Vagina (tissue), 2 donors: ENCODE measurements at regions not wholly inside any gene's neighbourhood (a gene's known extent, or its start where the extent isn't known, plus 50 kb on each side); places are given as distances from the start of the nearest gene placed in this dataset.
"Not testable (repeated sequence)": the region's sequence is repeated elsewhere in the genome, so short reads cannot be mapped to it uniquely, and the experiment has no call there.

Experiments
- DNase-seq, 2 donors: peaks; one replicate each; pipeline ENCODE4 v3.0.0-alpha.2; 2017; ENCODE audit errors: extremely low spot score in 2 of 2
- H3K27ac ChIP-seq: fragments of 200-600 bp; sonication (generic); one replicate; pipeline ENCODE4 v1.5.1; 2019
- H3K27me3 ChIP-seq: fragments of 200-600 bp; sonication (generic); one replicate; pipeline ENCODE4 v1.5.1; 2019
- H3K36me3 ChIP-seq, 2 donors: fragments of 200-600 bp; sonication (generic); one replicate each; pipeline ENCODE4 v1.5.1; 2017 to 2019
- H3K4me1 ChIP-seq: fragments of 200-600 bp; sonication (generic); one replicate; pipeline ENCODE4 v1.5.1; 2019
- H3K4me3 ChIP-seq, 2 donors: fragments of 200-600 bp; sonication (generic); 1 replicate in 1 of 2; 2 replicates in 1 of 2; pipeline ENCODE4 v1.5.1; 2016 to 2019
- H3K9me3 ChIP-seq: fragments of 200-600 bp; sonication (generic); one replicate; pipeline ENCODE4 v1.5.1; 2019
- intact Hi-C: fragments of 100-400 bp; cut with DNase I; formaldehyde crosslinking; loops from one replicate; pipeline ENCODE4 v1.15.1; 2023

- H3K27ac ChIP-seq = not testable (repeated sequence)
Measured at GRCh38 chr4:4032801-4033605, 193.7 kb downstream of the OTOP1 start.

GRCh38 chr4:4037399-4038138 lies 189.2 kb downstream of the OTOP1 start:
- H3K36me3 ChIP-seq, intact Hi-C loops, H3K27me3 ChIP-seq, H3K4me3 ChIP-seq, H3K9me3 ChIP-seq, DNase-seq, H3K27ac ChIP-seq, H3K4me1 ChIP-seq: not testable (repeated sequence)

More at GRCh38 chr4:4032801-4033605, 193.7 kb downstream of the OTOP1 start:
- H3K9me3 ChIP-seq, intact Hi-C loops, H3K36me3 ChIP-seq, DNase-seq, H3K27me3 ChIP-seq, H3K4me3 ChIP-seq, H3K4me1 ChIP-seq: not testable (repeated sequence)

- H3K27ac ChIP-seq, H3K9me3 ChIP-seq, H3K27me3 ChIP-seq, H3K4me3 ChIP-seq, intact Hi-C loops, H3K36me3 ChIP-seq, H3K4me1 ChIP-seq, DNase-seq: not testable (repeated sequence)
Measured at GRCh38 chr4:4045823-4046222, 180.9 kb downstream of the OTOP1 start.

- H3K27ac ChIP-seq, DNase-seq, H3K9me3 ChIP-seq, H3K4me3 ChIP-seq, intact Hi-C loops, H3K36me3 ChIP-seq, H3K4me1 ChIP-seq, H3K27me3 ChIP-seq: not testable (repeated sequence)
Measured at GRCh38 chr4:4046686-4047085, 180.0 kb downstream of the OTOP1 start.

- DNase-seq, H3K9me3 ChIP-seq, intact Hi-C loops, H3K27ac ChIP-seq, H3K4me3 ChIP-seq, H3K36me3 ChIP-seq, H3K4me1 ChIP-seq, H3K27me3 ChIP-seq: not testable (repeated sequence)
Measured at GRCh38 chr4:4047202-4047601, 179.5 kb downstream of the OTOP1 start.

- intact Hi-C loops, H3K27me3 ChIP-seq: not testable (repeated sequence)
Measured at GRCh38 chr4:4048227-4048626, 178.5 kb downstream of the OTOP1 start.

GRCh38 chr4:4050781-4051180 lies 175.9 kb downstream of the OTOP1 start:
- H3K36me3 ChIP-seq, intact Hi-C loops, H3K4me3 ChIP-seq, DNase-seq, H3K27ac ChIP-seq, H3K4me1 ChIP-seq, H3K27me3 ChIP-seq, H3K9me3 ChIP-seq: not testable (repeated sequence)

More at GRCh38 chr4:4048227-4048626, 178.5 kb downstream of the OTOP1 start:
- H3K4me3 ChIP-seq, H3K36me3 ChIP-seq, H3K9me3 ChIP-seq, DNase-seq, H3K4me1 ChIP-seq, H3K27ac ChIP-seq: not testable (repeated sequence)

- H3K27ac ChIP-seq, H3K36me3 ChIP-seq, H3K9me3 ChIP-seq, H3K27me3 ChIP-seq, H3K4me3 ChIP-seq, intact Hi-C loops, DNase-seq, H3K4me1 ChIP-seq: not testable (repeated sequence)
Measured at GRCh38 chr4:4052933-4053332, 173.8 kb downstream of the OTOP1 start.

- H3K4me1 ChIP-seq, H3K9me3 ChIP-seq, DNase-seq, H3K27ac ChIP-seq, H3K4me3 ChIP-seq, intact Hi-C loops, H3K36me3 ChIP-seq, H3K27me3 ChIP-seq: not testable (repeated sequence)
Measured at GRCh38 chr4:4057226-4057625, 169.5 kb downstream of the OTOP1 start.

GRCh38 chr4:4084171-4084570 lies 142.6 kb downstream of the OTOP1 start:
- H3K4me3 ChIP-seq, H3K9me3 ChIP-seq, H3K4me1 ChIP-seq, intact Hi-C loops, H3K27me3 ChIP-seq, H3K36me3 ChIP-seq, DNase-seq, H3K27ac ChIP-seq: not testable (repeated sequence)

GRCh38 chr4:4089716-4090419 lies 136.9 kb downstream of the OTOP1 start:
- DNase-seq, H3K36me3 ChIP-seq, H3K9me3 ChIP-seq, H3K27me3 ChIP-seq, H3K4me3 ChIP-seq, H3K27ac ChIP-seq, H3K4me1 ChIP-seq, intact Hi-C loops: not testable (repeated sequence)

GRCh38 chr4:4090720-4091119 lies 136.0 kb downstream of the OTOP1 start:
- H3K4me1 ChIP-seq, intact Hi-C loops, H3K4me3 ChIP-seq, H3K9me3 ChIP-seq, H3K27ac ChIP-seq, H3K27me3 ChIP-seq, H3K36me3 ChIP-seq, DNase-seq: not testable (repeated sequence)

- H3K9me3 ChIP-seq, intact Hi-C loops, H3K4me1 ChIP-seq: not testable (repeated sequence)
Measured at GRCh38 chr4:4092159-4092558, 134.6 kb downstream of the OTOP1 start.

More at GRCh38 chr4:4092159-4092558, 134.6 kb downstream of the OTOP1 start:
- H3K27ac ChIP-seq, H3K27me3 ChIP-seq, H3K4me3 ChIP-seq, DNase-seq, H3K36me3 ChIP-seq: not testable (repeated sequence)
